Adrenal gland (tissue), 9 donors: ENCODE measurements at regions not wholly inside any gene's neighbourhood (a gene's known extent, or its start where the extent isn't known, plus 50 kb on each side); places are given as distances from the start of the nearest gene placed in this dataset.

ENCODE experiments used
- DNase-seq, 7 donors: peaks; one replicate each; pipeline ENCODE4 v3.0.0-alpha.2; 2019 to 2020
- H3K27ac ChIP-seq, 5 donors: fragments of 200-600 bp; sonication (generic) in 4 of 5; 1 replicate in 3 of 5; 2 replicates in 2 of 5; pipeline versions ENCODE4 v1.5.1 to v1.8.0; 2016 to 2020; ENCODE audit warnings: mild to moderate bottlenecking in 1 of 5
- H3K27me3 ChIP-seq: fragments of 200-600 bp; 2 replicates; pipeline ENCODE4 v1.8.0; 2021
- H3K36me3 ChIP-seq, 2 donors: fragments of 200-600 bp; replicated peaks in 1 of 2; 1 replicate in 1 of 2; 2 replicates in 1 of 2; pipeline versions ENCODE4 v1.5.1 to v1.8.0; 2018 to 2022
- H3K4me1 ChIP-seq, 2 donors: fragments of 200-600 bp; replicated peaks in 1 of 2; 1 replicate in 1 of 2; 2 replicates in 1 of 2; pipeline versions ENCODE4 v1.5.1 to v1.8.0; 2018 to 2021
- H3K4me3 ChIP-seq, 4 donors: fragments of 200-600 bp; sonication (generic) in 3 of 4; one replicate each; pipeline ENCODE4 v1.5.1; 2016 to 2018
- H3K9me3 ChIP-seq, 3 donors: fragments of 200-600 bp; sonication (generic) in 1 of 3; replicated peaks in 1 of 3; 1 replicate in 2 of 3; 2 replicates in 1 of 3; pipeline versions ENCODE4 v1.5.1 to v1.8.0; 2016 to 2021
- CTCF ChIP-seq, 6 experiments: fragments of 450-650 bp in 4 of 6; fragments of 200-600 bp in 2 of 6; sonication (generic) in 1 of 6; IDR thresholded peaks; 1 replicate in 5 of 6; 2 replicates in 1 of 6; pipeline versions ENCODE4 v1.5.1 to v1.8.0; 2016 to 2021; ENCODE audit warnings: antibody characterized with exemption in 6 of 6, mild to moderate bottlenecking in 2 of 6, moderate library complexity in 1 of 6
- POLR2A ChIP-seq, 2 donors: fragments of 450-650 bp; IDR thresholded peaks; one replicate each; pipeline ENCODE4 v1.6.1; 2017; ENCODE audit warnings: antibody characterized with exemption in 2 of 2, mild to moderate bottlenecking in 2 of 2, moderate library complexity in 1 of 2
- WGBS, 4 donors: extraction: QIAGEN DNeasy Blood & Tissue Kit in 2 of 4; methylation state at CpG; one replicate each; pipeline versions ENCODE4 v1.1.5 to v1.1.7; 2013 to 2017; 5-methylcytosine and 5-hydroxymethylcytosine counted together
- intact Hi-C, 2 donors: fragments of 100-400 bp; cut with DNase I; formaldehyde crosslinking; loops; one replicate each; pipeline versions ENCODE4 v1.14.1 to v1.15.0; 2022 to 2023
- donor health status: healthy with polysubstance abuse.
- donor health status: Bipolar disorder and iron deficiency.
- donor health status: DM: yes; HTN: yes; CAD: no.
- donor health status: DM: no; HTN: no; CAD: no.
- donor health status: DM: no; HTN: no; CAD: no.

GRCh38 chr16:50444526-50444925 is 75.7 kb upstream of the BRD7 start:
- WGBS, 4 donors = 25 to 67% (median 42%) methylated on average over 1 of the region's 1 CpG
- peaks cover 0 to 4% (median 0%) of the 10 kb centered on the region in 3 donors for H3K9me3 ChIP-seq
- no peak for DNase-seq
- TF ChIP-seq POLR2A (IDR thresholded peaks at IDR 0.05) = no peak
- TF ChIP-seq CTCF (IDR thresholded peaks at IDR 0.05) = no peak
- H3K4me3 ChIP-seq = no peak overlapping the region
- no peaks in the 10 kb centered on the region for H3K36me3 ChIP-seq
- intact Hi-C loops = no loop called here
- no peak overlapping the region for H3K27ac ChIP-seq
- no peaks in the 10 kb centered on the region for H3K27me3 ChIP-seq
- no peaks in the 10 kb centered on the region for H3K4me1 ChIP-seq

DNA sequence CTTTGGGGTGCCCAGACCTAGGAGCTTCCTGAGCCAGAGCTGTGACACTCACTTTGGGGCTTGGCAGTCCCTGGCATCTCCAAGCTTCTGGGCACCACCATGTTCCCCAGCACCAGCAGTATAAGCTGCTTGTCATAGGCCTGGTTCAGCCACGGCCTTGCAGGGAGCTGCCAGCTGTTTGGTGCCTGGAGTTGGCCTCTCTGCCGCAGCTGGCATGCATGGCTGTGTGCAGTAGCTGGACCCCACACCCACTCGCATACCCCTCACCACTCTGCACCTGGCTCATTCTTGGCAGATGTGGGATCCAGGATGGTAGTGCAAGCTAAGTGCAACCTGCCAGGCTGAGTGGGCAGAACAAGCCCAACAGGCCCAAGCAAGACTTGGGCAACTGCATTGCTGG is 73.4 kb upstream of the BRD7 start:
- Histone ChIP-seq H3K9me3 (peaks cover 0 to 9% (median 0%) of the 10 kb centered on the region in 3 donors), H3K4me3 (no peak overlapping the region), H3K36me3 (no peaks in the 10 kb centered on the region), H3K27me3 (no peaks in the 10 kb centered on the region), H3K27ac (no peak overlapping the region), H3K4me1 (no peaks in the 10 kb centered on the region)
- no peak for TF ChIP-seq CTCF (IDR thresholded peaks at IDR 0.05)
- no peak for TF ChIP-seq POLR2A (IDR thresholded peaks at IDR 0.05)
- WGBS, 4 donors = 91 to 100% (median 96%) methylated on average over 2 to 3 of the region's 3 CpGs
- intact Hi-C loops = no loop called here
- DNase-seq = no peak

GRCh38 chr16:50441486-50442157 is 72.8 kb upstream of the BRD7 start:
- intact Hi-C loops = no loop called here
- no peaks in the 10 kb centered on the region for H3K36me3 ChIP-seq
- no peak overlapping the region for H3K27ac ChIP-seq
- H3K4me1 ChIP-seq = no peaks in the 10 kb centered on the region
- WGBS, 4 donors = 41 to 79% (median 65%) methylated on average over 2 to 7 of the region's 7 CpGs
- peaks cover 0 to 9% (median 0%) of the 10 kb centered on the region in 3 donors for H3K9me3 ChIP-seq
- no peak for TF ChIP-seq POLR2A (IDR thresholded peaks at IDR 0.05)
- DNase-seq = peak in 1 of 7 donors; percentile 18
- no peaks in the 10 kb centered on the region for H3K27me3 ChIP-seq
- H3K4me3 ChIP-seq = no peak overlapping the region

DNA sequence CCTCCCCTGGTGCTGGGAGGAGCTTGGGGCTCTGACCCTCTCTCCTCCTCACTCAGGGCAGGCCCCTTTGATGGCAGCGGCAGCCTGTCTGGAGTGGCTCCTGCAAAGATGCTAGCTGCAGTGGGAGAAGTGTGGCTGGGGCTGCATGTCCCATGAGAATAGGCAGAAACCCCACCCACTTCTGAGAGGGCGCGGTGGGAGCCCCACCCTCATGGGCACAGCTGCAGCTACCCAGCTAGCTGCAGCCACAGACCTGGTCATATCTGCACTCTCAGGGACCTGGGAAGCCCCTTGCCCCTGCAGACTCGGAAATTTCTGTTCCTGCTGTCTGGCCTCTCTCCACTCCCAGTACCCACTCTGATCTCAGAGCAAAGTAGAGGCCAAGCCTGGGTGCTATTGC is 72.2 kb upstream of the BRD7 start:
- DNase-seq = peak in 1 of 7 donors; percentile 23
- 20 to 100% (median 88%) methylated on average over 1 to 4 of the region's 4 CpGs for WGBS, 4 donors
- no peaks in the 10 kb centered on the region for H3K27me3 ChIP-seq
- H3K4me1 ChIP-seq = no peaks in the 10 kb centered on the region
- H3K27ac ChIP-seq = no peak overlapping the region
- H3K9me3 ChIP-seq = peaks cover 0 to 9% (median 0%) of the 10 kb centered on the region in 3 donors
- intact Hi-C loops = no loop called here
- H3K36me3 ChIP-seq = no peaks in the 10 kb centered on the region
- no peak overlapping the region for H3K4me3 ChIP-seq
- TF ChIP-seq POLR2A (IDR thresholded peaks at IDR 0.05) (no peak), CTCF (IDR thresholded peaks at IDR 0.05) (no peak)

DNA sequence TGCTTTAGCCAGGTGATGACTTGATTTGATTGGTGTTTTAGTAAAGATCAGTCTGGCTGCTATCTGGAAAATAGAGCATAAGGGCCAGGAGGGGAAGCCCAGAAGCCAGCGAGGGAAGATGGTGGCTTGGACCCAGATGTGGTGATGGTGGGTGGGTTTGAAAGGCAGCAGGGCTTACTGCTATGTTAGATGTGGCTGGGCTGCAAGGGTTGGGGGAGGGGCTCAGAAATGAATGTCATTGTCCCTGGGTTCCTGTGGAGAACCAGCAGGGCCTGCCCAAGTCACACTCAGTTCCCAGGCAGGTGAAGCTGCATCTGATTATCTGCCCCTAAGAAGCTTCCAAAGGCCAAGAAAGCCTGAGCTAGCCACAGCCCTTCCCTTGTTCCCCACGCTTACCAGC is 71.7 kb upstream of the BRD7 start:
- Histone ChIP-seq H3K4me1 (no peaks in the 10 kb centered on the region), H3K9me3 (peaks cover 0 to 9% (median 0%) of the 10 kb centered on the region in 3 donors), H3K27me3 (no peaks in the 10 kb centered on the region), H3K4me3 (no peak overlapping the region), H3K27ac (no peak overlapping the region), H3K36me3 (no peaks in the 10 kb centered on the region)
- whole genome bisulfite sequencing, 4 donors = 52 to 100% (median 85%) methylated on average over 1 to 2 of the region's 2 CpGs
- DNase-seq = peak in 1 of 7 donors; percentile 5
- intact Hi-C loops = no loop called here
- TF ChIP-seq CTCF (IDR thresholded peaks at IDR 0.05) (no peak), POLR2A (IDR thresholded peaks at IDR 0.05) (no peak)
